SU-DHL-6 (cell line): ENCODE measurements at regions not wholly inside any gene's neighbourhood (a gene's known extent, or its start where the extent isn't known, plus 50 kb on each side); places are given as distances from the start of the nearest gene placed in this dataset.

Experiments used
- H2AFZ ChIP-seq: fragments of 200-600 bp; sonication (generic); 2 replicates; pipeline ENCODE4 v1.6.1; 2014; ENCODE audit warnings: low read depth, mild to moderate bottlenecking, moderate library complexity, mixed read lengths, antibody characterized with exemption, low read length; ENCODE audit not compliant: severe bottlenecking
- H3F3A ChIP-seq: fragments of 200-600 bp; shearing (Covaris generic); 2 replicates; pipeline ENCODE4 v1.6.0; 2016; ENCODE audit warnings: antibody characterized with exemption, mild to moderate bottlenecking; ENCODE audit not compliant: insufficient read depth
- H3K27ac ChIP-seq: fragments of 200-600 bp; sonication (generic); 2 replicates; pipeline ENCODE4 v1.5.1; 2016; ENCODE audit warnings: low read depth, mild to moderate bottlenecking, low read length, moderate library complexity, mixed read lengths
- H3K27me3 ChIP-seq: fragments of 200-600 bp; sonication (generic), shearing (Covaris generic); 2 replicates; pipeline ENCODE4 v1.6.0; 2014; ENCODE audit warnings: mild to moderate bottlenecking, low read length
- H3K36me3 ChIP-seq: fragments of 200-600 bp; sonication (generic); 2 replicates; pipeline ENCODE4 v1.6.1; 2014; ENCODE audit warnings: mild to moderate bottlenecking, low read length, mixed read lengths
- H3K4me2 ChIP-seq: fragments of 300-600, 200-600 bp; shearing (Covaris generic), sonication (generic); 2 replicates; pipeline ENCODE4 v1.6.0; 2014; ENCODE audit warnings: low read length, low read depth, mild to moderate bottlenecking; ENCODE audit not compliant: poor library complexity, severe bottlenecking
- H3K4me3 ChIP-seq: fragments of 200-600 bp; sonication (generic); 2 replicates; pipeline ENCODE4 v1.5.1; 2014; ENCODE audit warnings: antibody characterized with exemption, low read length, mild to moderate bottlenecking, mixed read lengths; ENCODE audit not compliant: insufficient read depth, poor library complexity, severe bottlenecking
- H3K79me2 ChIP-seq: fragments of 200-600 bp; sonication (generic); 2 replicates; pipeline ENCODE4 v1.6.1; 2014; ENCODE audit warnings: mild to moderate bottlenecking, low read length, moderate library complexity; ENCODE audit not compliant: insufficient read depth
- H3K9ac ChIP-seq: fragments of 200-600 bp; sonication (generic); 2 replicates; pipeline ENCODE4 v1.7.0; 2014; ENCODE audit warnings: mild to moderate bottlenecking, low read length
- H3K9me2 ChIP-seq: fragments of 200-600 bp; sonication (generic); replicated peaks from 2 replicates; pipeline ENCODE4 v1.6.1; 2014; ENCODE audit warnings: low read length; ENCODE audit not compliant: insufficient read depth
- H3K9me3 ChIP-seq: fragments of 200-600 bp; sonication (generic); 2 replicates; pipeline ENCODE4 v1.6.1; 2014; ENCODE audit warnings: low read length, mixed read lengths; ENCODE audit not compliant: insufficient read depth
- H4K20me1 ChIP-seq: fragments of 200-600 bp; sonication (generic); 2 replicates; pipeline ENCODE4 v1.6.1; 2014; ENCODE audit warnings: low read depth, mild to moderate bottlenecking, antibody characterized with exemption, low read length, moderate library complexity, mixed read lengths
- CTCF ChIP-seq: fragments of 200-600 bp; sonication (generic); IDR thresholded peaks from one replicate; pipeline ENCODE4 v1.5.1; 2017; ENCODE audit warnings: antibody characterized with exemption, mild to moderate bottlenecking, low read length, moderate library complexity; ENCODE audit not compliant: insufficient read depth, poor library complexity, severe bottlenecking
- EZH2phosphoT487 ChIP-seq: fragments of 200-600 bp; sonication (generic), shearing (Covaris generic); conservative IDR thresholded peaks from 2 replicates; pipeline ENCODE4 v1.6.1; 2018; ENCODE audit warnings: mild to moderate bottlenecking, antibody characterized with exemption, low read length, moderate library complexity, mixed read lengths

- H3K9ac ChIP-seq: no peak overlapping the region
- no peak overlapping the region for H3K27ac ChIP-seq
- no peaks in the 10 kb centered on the region for H3K36me3 ChIP-seq
- no peak overlapping the region for H3K4me3 ChIP-seq
- no peaks in the 10 kb centered on the region for H4K20me1 ChIP-seq
- TF ChIP-seq CTCF (no peak), EZH2phosphoT487 (no peak)
- H3K27me3 ChIP-seq: no peaks in the 10 kb centered on the region
- no peak overlapping the region for H2AFZ ChIP-seq
- H3K9me2 ChIP-seq: no peaks in the 10 kb centered on the region
- H3K4me2 ChIP-seq: no peak overlapping the region
- no peaks in the 10 kb centered on the region for H3K9me3 ChIP-seq
- no peaks in the 10 kb centered on the region for H3K79me2 ChIP-seq
- no peaks in the 10 kb centered on the region for H3F3A ChIP-seq
These were observed 137.4 kb upstream of the SLITRK5 start for GRCh38 chr13:87533776-87534175.

- TF ChIP-seq CTCF (no peak), EZH2phosphoT487 (no peak)
- Histone ChIP-seq H3K9me2 (no peaks in the 10 kb centered on the region), H3K36me3 (no peaks in the 10 kb centered on the region), H3K79me2 (no peaks in the 10 kb centered on the region), H3K27ac (no peak overlapping the region), H3K9ac (no peak overlapping the region), H3K4me3 (no peak overlapping the region), H3F3A (no peaks in the 10 kb centered on the region), H2AFZ (no peak overlapping the region), H3K27me3 (no peaks in the 10 kb centered on the region), H3K4me2 (no peak overlapping the region), H3K9me3 (no peaks in the 10 kb centered on the region), H4K20me1 (no peaks in the 10 kb centered on the region)
These were observed 135.3 kb upstream of the SLITRK5 start for GRCh38 chr13:87535911-87536310.

GRCh38 chr13:87536499-87536898, 134.7 kb upstream of the SLITRK5 start:
- Histone ChIP-seq H3K9me3 (no peaks in the 10 kb centered on the region), H3K4me3 (no peak overlapping the region), H3K27me3 (no peaks in the 10 kb centered on the region), H3K4me2 (no peak overlapping the region), H3F3A (no peaks in the 10 kb centered on the region), H3K9ac (no peak overlapping the region), H3K27ac (no peak overlapping the region), H3K79me2 (no peaks in the 10 kb centered on the region), H3K36me3 (no peaks in the 10 kb centered on the region), H4K20me1 (no peaks in the 10 kb centered on the region), H2AFZ (no peak overlapping the region), H3K9me2 (no peaks in the 10 kb centered on the region)
- no peak for TF ChIP-seq EZH2phosphoT487
- TF ChIP-seq CTCF: no peak
